AG04449 (cell line): ENCODE measurements at regions not wholly inside any gene's neighbourhood (a gene's known extent, or its start where the extent isn't known, plus 50 kb on each side); places are given as distances from the start of the nearest gene placed in this dataset.
"Not testable (repeated sequence)": the region's sequence is repeated elsewhere in the genome, so short reads cannot be mapped to it uniquely, and the experiment has no call there.

Source experiments
- CTCF ChIA-PET: fragments of 350-600 bp; formaldehyde crosslinking; extraction: SDS; loops from one replicate; lab custom pipeline; 2021; ENCODE audit warnings: antibody characterized with exemption; lab: Yijun Ruan, JAX
- POLR2A ChIA-PET: fragments of 400-600, 350-600 bp; formaldehyde crosslinking; extraction: SDS; loops from one replicate; lab custom pipeline; 2020; ENCODE audit warnings: antibody characterized with exemption, inconsistent platforms; lab: Yijun Ruan, JAX
- DNase-seq: peaks from one replicate; pipeline ENCODE4 v3.0.0-alpha.2; 2010; ENCODE audit warnings: low read depth, low spot score
- H3K4me3 ChIP-seq: 2 replicates; pipeline ENCODE4 v1.5.1; 2011; ENCODE audit warnings: low read depth, mild to moderate bottlenecking, control low read depth, low read length
- TF ChIP-seq, protein P1 (sequence below): IDR thresholded peaks from one replicate; pipeline ENCODE4 v1.5.1; 2011; ENCODE audit warnings: mild to moderate bottlenecking, moderate library complexity, low read length, control low read depth, inconsistent platforms; ENCODE audit not compliant: insufficient read depth; ENCODE audit errors: missing control alignments

DNA sequence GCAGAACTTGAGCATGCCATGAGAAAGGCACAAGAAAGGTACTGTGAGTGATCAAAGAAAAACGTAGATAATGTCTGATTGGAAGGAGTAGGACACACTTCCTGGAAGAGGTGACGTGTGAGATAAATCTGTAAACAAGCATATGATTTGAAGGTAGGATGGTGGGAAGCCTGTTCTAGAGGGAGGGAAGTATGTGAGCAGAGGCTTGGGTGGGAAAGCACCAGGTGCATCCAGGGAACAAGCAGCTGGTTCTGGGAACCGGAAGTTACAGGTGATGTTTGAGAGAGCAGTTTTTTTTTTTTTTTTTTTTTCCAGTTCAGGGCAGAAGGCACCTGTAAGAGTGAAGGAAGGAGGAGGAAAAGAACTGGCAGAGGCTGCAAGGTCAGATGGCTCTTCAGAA is 116.6 kb upstream of the EFEMP1 start:
- ChIA-PET POLR2A (no interaction called here), CTCF (interaction anchor here (0.8 kb wide), 1 partner anchor 269 kb away, joined by 3 read pairs; no protein-coding TSS in a partner anchor)
- TF ChIP-seq, protein P1, sequence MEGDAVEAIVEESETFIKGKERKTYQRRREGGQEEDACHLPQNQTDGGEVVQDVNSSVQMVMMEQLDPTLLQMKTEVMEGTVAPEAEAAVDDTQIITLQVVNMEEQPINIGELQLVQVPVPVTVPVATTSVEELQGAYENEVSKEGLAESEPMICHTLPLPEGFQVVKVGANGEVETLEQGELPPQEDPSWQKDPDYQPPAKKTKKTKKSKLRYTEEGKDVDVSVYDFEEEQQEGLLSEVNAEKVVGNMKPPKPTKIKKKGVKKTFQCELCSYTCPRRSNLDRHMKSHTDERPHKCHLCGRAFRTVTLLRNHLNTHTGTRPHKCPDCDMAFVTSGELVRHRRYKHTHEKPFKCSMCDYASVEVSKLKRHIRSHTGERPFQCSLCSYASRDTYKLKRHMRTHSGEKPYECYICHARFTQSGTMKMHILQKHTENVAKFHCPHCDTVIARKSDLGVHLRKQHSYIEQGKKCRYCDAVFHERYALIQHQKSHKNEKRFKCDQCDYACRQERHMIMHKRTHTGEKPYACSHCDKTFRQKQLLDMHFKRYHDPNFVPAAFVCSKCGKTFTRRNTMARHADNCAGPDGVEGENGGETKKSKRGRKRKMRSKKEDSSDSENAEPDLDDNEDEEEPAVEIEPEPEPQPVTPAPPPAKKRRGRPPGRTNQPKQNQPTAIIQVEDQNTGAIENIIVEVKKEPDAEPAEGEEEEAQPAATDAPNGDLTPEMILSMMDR, result no peak
- no peak for DNase-seq
- no peak overlapping the region for H3K4me3 ChIP-seq

DNA sequence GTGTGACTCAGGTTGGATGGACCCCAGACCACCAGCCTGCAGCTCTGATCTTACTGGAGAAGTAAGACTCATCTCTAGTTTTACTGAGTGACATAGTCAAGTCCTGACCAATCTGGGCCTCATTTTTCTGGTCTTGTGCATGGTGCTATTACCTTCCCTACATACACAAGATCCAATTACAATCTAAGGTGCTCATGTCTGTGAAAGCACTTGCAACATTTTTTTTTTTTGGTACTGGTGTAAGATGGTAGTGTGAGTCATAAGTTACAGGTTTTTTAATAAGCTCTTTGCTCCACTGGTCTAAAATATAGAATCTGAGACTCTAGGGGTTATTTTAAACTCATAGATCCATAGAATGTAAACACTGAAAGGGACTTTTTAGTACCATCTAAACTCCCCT is 117.3 kb upstream of the EFEMP1 start:
- no peak overlapping the region for H3K4me3 ChIP-seq
- CTCF ChIA-PET, result interaction anchor here (0.8 kb wide), 1 partner anchor 269 kb away, joined by 3 read pairs; no protein-coding TSS in a partner anchor
- POLR2A ChIA-PET, result no interaction called here
- no peak for DNase-seq
- TF ChIP-seq, protein P1, result no peak

DNA sequence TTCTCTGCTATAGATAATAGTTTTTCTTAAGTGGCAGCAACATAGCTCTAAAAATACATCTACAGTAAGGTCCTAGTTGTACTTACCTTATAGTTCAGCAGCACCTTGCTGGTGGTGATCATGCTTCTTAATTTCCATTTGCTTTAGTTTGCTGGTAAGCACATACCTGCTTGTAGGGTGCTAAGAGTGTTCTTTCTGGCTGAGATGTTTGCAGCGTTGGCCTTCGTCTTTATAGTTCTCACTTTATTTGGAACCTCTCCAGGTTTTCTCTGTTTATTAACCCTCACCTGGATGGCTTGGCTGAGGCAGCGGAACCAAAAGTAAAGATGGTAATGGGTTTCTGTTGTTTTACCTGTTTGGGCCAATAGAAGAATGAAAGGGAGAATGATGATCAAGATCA is 123.6 kb upstream of the EFEMP1 start:
- TF ChIP-seq, protein P1, result no peak

DNA sequence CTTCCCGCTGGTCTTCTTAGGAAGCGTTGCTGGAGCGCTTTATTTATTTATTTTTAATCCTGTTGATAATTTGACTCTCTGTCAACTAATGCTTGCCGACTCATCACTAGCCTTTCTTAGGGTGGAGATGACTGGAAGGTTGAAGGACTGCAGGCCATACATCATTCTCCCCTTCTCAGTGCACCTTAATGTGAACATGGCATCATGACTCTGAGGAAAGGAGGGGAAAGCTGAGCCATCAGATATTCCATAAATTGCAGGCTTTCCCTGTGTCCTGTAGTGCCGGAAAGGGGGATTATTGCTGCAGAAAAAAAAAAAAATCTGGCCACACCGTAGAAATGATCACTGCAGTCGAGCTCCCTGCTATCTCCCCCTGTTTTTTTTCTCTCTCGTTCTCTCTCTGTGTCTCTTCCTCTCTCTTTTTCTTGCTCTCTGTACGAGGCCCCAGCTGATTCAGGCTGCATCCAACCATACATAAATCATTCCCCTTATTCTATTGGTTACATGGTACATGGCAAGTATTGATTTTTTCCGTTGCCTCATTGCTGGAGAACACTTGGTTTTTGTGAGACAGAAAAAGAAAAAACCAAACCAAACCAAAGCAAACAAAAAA is 125.8 kb upstream of the EFEMP1 start:
- TF ChIP-seq, protein P1, result no peak
- DNase-seq, result no peak
- CTCF ChIA-PET, result no interaction called here
- no peak overlapping the region for H3K4me3 ChIP-seq
- POLR2A ChIA-PET, result no interaction called here

More for the DNA sequence above, 123.6 kb upstream of the EFEMP1 start:
- POLR2A ChIA-PET, result no interaction called here
- CTCF ChIA-PET, result interaction anchor here (1.2 kb wide), 1 partner anchor 30 kb away, joined by 3 read pairs; no protein-coding TSS in a partner anchor
- no peak overlapping the region for H3K4me3 ChIP-seq
- no peak for DNase-seq

DNA sequence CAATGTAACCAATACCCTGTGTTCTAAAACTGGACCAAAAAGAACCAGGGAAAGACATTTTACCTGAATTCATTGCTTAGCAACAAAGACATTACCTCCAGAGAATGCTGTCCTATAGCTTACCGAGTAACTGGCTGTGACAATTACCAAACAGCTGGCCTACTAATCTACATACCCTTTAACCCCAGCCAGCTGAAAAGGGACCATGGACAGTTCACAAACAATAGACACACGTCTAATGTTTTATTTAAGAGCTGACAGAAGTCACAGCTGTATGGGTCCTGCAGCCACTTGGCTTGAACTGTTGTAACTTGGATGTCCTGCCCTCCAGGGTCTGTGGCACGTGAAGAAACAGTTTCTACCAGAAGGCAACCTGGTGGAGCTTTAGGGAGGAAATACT is 130.1 kb upstream of the EFEMP1 start:
- TF ChIP-seq, protein P1, result no peak
- CTCF ChIA-PET, result no interaction called here
- no peak for DNase-seq
- POLR2A ChIA-PET, result no interaction called here
- no peak overlapping the region for H3K4me3 ChIP-seq

DNA sequence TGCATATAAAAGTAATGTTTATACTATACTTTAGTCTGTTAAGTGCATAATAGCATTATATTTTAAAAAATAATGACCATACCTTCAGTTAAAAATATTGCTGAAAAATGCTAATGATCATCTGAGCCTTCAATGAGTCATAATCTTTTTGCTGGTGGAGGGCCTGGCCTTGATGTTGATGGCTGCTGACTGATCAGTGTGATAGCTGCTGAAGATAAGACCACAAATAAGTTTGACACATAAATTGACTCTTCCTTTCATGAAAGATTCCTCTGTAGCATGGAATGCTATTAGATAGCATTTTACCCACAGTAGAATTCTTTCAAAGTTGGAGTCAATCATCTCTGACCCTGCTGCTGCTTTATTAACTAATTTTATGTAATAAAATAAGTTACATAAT is 128.4 kb upstream of the CCDC85A start:
- POLR2A ChIA-PET, result no interaction called here
- TF ChIP-seq, protein P1, result no peak
- DNase-seq, result no peak
- no peak overlapping the region for H3K4me3 ChIP-seq
- CTCF ChIA-PET, result no interaction called here

DNA sequence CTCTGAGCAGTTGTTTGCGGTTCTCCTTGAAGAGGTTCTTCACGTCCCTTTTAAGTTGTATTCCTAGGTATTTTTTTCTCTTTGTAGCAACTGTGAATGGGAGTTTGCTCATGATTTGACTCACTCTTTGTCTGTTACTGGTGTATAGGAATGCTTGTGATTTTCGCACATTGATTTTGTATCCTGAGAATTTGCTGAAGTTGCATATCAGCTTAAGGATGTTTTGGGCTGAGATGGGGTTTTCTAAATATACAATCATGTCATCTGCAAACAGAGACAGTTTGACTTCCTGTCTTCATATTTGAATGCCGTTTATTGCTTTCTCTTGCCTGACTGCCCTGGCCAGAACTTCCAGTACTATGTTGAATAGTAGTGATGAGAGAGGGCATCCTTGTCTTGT is 122.5 kb upstream of the CCDC85A start:
- DNase-seq, H3K4me3 ChIP-seq, CTCF ChIA-PET, POLR2A ChIA-PET: not testable (repeated sequence)
